Cardiac muscle cell (in vitro differentiated cells and primary cell): ENCODE measurements at regions not wholly inside any gene's neighbourhood (a gene's known extent, or its start where the extent isn't known, plus 50 kb on each side); places are given as distances from the start of the nearest gene placed in this dataset.

Source experiments
- DNase-seq, 2 donors: peaks; one replicate each; pipeline versions ENCODE4 v3.0.0 to v3.0.0-alpha.2; 2010 to 2017; ENCODE audit warnings: low read depth in 1 of 2, low spot score in 1 of 2
- H3K27ac ChIP-seq: fragments of 200-600 bp; sonication (generic); 2 replicates; pipeline ENCODE4 v1.5.1; 2016
- H3K27me3 ChIP-seq: fragments of 200-600 bp; sonication (generic); 2 replicates; pipeline ENCODE4 v1.6.0; 2016; ENCODE audit warnings: control low read depth
- H3K36me3 ChIP-seq: fragments of 200-600 bp; sonication (generic); 2 replicates; pipeline ENCODE4 v1.5.1; 2016; ENCODE audit warnings: control low read depth
- H3K4me1 ChIP-seq: fragments of 200-600 bp; sonication (generic); 2 replicates; pipeline ENCODE4 v1.8.1; 2017; ENCODE audit warnings: low read depth, mild to moderate bottlenecking, mixed run types
- H3K4me3 ChIP-seq: fragments of 200-600 bp; sonication (generic); 2 replicates; pipeline ENCODE4 v1.5.1; 2016; ENCODE audit warnings: mild to moderate bottlenecking
- H3K9me3 ChIP-seq: fragments of 200-600 bp; sonication (generic); 2 replicates; pipeline ENCODE4 v1.5.1; 2017; ENCODE audit warnings: low read depth, mild to moderate bottlenecking, control low read depth
- TF ChIP-seq, protein P1 (sequence below): IDR thresholded peaks from 2 replicates; pipeline ENCODE4 v1.5.1; 2012; ENCODE audit warnings: low read depth, mild to moderate bottlenecking, low read length

DNA sequence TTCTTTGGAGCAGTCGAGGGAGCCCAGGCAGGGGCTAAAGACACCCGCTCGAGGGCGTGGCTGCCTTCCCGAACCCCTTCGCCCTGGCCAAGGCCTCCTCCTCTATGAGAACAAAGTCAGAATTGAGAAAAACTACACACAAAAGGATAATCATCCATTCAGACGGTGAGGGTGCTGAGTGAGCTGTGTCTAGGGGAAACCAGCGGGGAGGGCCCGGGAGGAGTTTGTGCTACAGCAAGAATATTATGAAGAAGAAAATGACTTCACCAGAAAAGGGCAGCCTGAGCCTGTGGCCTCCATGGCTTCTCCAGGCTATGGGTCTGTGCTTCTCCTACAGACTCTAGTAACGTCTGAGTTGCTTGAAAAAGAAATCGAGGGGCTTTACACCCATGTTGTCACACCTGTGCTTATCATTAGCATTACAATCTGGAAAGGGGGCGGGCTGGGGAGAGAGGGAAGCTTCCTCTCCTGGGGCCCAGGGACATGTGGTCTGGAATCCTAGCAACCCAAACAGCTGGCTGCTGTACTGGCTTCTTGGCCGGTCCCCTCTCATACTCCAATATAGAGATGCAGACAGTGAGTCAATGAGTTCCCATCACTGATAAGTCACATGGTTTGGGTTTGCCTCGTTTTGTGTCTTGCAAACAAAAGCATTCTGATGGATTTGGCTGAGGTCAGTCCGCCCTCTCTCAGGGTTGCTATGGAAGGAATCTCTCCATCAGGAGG lies 52.0 kb upstream of the ARL4C start:
- peaks cover 4% of the 10 kb centered on the region for H3K27me3 ChIP-seq
- no peak overlapping the region for H3K4me3 ChIP-seq
- H3K4me1 ChIP-seq = no peaks in the 10 kb centered on the region
- no peak overlapping the region for H3K27ac ChIP-seq
- peak in 1 of 2 donors; percentile 50 for DNase-seq
- no peaks in the 10 kb centered on the region for H3K36me3 ChIP-seq
- TF ChIP-seq, protein P1, sequence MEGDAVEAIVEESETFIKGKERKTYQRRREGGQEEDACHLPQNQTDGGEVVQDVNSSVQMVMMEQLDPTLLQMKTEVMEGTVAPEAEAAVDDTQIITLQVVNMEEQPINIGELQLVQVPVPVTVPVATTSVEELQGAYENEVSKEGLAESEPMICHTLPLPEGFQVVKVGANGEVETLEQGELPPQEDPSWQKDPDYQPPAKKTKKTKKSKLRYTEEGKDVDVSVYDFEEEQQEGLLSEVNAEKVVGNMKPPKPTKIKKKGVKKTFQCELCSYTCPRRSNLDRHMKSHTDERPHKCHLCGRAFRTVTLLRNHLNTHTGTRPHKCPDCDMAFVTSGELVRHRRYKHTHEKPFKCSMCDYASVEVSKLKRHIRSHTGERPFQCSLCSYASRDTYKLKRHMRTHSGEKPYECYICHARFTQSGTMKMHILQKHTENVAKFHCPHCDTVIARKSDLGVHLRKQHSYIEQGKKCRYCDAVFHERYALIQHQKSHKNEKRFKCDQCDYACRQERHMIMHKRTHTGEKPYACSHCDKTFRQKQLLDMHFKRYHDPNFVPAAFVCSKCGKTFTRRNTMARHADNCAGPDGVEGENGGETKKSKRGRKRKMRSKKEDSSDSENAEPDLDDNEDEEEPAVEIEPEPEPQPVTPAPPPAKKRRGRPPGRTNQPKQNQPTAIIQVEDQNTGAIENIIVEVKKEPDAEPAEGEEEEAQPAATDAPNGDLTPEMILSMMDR = no peak
- H3K9me3 ChIP-seq = no peaks in the 10 kb centered on the region

DNA sequence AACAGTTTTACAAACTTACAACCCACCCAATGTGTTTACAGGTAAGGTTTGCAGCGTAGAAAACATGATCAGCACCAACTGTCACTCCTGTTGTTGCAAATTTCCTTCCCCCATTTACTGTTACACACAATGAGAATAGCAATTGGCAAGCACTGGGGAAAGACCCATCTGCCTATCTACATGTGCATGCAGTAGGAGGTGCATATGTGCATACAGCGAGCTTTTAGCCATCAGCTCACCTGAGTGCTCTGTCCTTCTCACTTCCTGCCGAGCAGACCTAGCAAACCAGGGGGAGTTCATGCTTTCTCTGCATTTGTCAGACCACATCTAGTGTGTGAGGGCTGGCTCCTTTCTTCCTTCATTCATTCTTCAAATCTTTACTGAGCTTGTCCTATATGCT lies 49.9 kb upstream of the ARL4C start:
- TF ChIP-seq, protein P1 = no peak
- H3K9me3 ChIP-seq = no peaks in the 10 kb centered on the region
- H3K4me1 ChIP-seq = no peaks in the 10 kb centered on the region
- H3K36me3 ChIP-seq = no peaks in the 10 kb centered on the region
- no peak overlapping the region for H3K27ac ChIP-seq
- H3K27me3 ChIP-seq = peaks cover 4% of the 10 kb centered on the region
- H3K4me3 ChIP-seq = no peak overlapping the region
- no peak for DNase-seq
